Endothelial cell (in vitro differentiated cells): ENCODE measurements at regions not wholly inside any gene's neighbourhood (a gene's known extent, or its start where the extent isn't known, plus 50 kb on each side); places are given as distances from the start of the nearest gene placed in this dataset.

Experiments used
- DNase-seq: peaks from one replicate; pipeline ENCODE4 v3.0.0; 2021; ENCODE audit warnings: low spot score
- H3K27ac Mint-ChIP-seq: one replicate; pipeline ENCODE4 v1.8.0; 2021; ENCODE audit warnings: mixed read lengths, inconsistent platforms; ENCODE audit not compliant: unreplicated experiment
- H3K27me3 Mint-ChIP-seq: one replicate; pipeline ENCODE4 v1.8.0; 2021; ENCODE audit warnings: mild to moderate bottlenecking, moderate library complexity, mixed read lengths, inconsistent platforms; ENCODE audit not compliant: unreplicated experiment
- H3K36me3 Mint-ChIP-seq: one replicate; pipeline ENCODE4 v1.8.0; 2021; ENCODE audit warnings: mild to moderate bottlenecking, low read depth, mixed read lengths, inconsistent platforms; ENCODE audit not compliant: unreplicated experiment
- H3K4me1 Mint-ChIP-seq: one replicate; pipeline ENCODE4 v1.8.0; 2021; ENCODE audit warnings: mild to moderate bottlenecking, mixed read lengths, inconsistent platforms; ENCODE audit not compliant: unreplicated experiment
- H3K4me3 Mint-ChIP-seq: one replicate; pipeline ENCODE4 v1.8.0; 2021; ENCODE audit warnings: mild to moderate bottlenecking, mixed read lengths, inconsistent platforms; ENCODE audit not compliant: unreplicated experiment
- H3K9me3 Mint-ChIP-seq: one replicate; pipeline ENCODE4 v1.8.0; 2021; ENCODE audit warnings: mixed read lengths, inconsistent platforms; ENCODE audit not compliant: unreplicated experiment
- CTCF ChIP-seq: fragments of 200-600 bp; sonication (generic); IDR thresholded peaks from one replicate; pipeline ENCODE4 v1.5.0; 2021; ENCODE audit warnings: antibody characterized with exemption; ENCODE audit not compliant: unreplicated experiment

GRCh38 chr5:125059255-125060002 lies 313.0 kb upstream of the ZNF608 start:
- no peaks in the 10 kb centered on the region for H3K36me3 Mint-ChIP-seq
- no peak for TF ChIP-seq CTCF
- H3K27me3 Mint-ChIP-seq, result peaks cover 6% of the 10 kb centered on the region
- H3K4me3 Mint-ChIP-seq, result no peak overlapping the region
- peaks cover 7% of the 10 kb centered on the region for H3K4me1 Mint-ChIP-seq
- no peak overlapping the region for H3K27ac Mint-ChIP-seq
- no peak for DNase-seq
- H3K9me3 Mint-ChIP-seq, result no peaks in the 10 kb centered on the region

DNA sequence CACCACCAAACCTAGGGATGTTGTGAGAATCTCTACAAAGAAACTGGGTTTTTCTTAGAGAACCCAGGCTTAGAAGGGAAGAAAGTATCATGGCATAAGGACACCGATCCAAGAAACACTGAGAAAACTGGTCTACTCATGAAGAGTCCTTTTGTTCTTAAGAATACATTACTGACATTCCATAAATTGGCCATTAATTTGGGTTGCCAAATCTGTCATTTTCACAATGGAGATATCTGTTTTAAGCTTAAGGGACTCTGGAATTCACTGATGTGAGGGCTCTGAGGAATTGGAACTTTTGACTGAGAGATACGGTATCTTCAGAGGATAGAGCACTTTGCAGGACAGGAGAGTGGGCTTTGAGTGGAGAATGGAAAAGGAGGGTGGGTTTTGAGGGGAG lies 315.3 kb upstream of the ZNF608 start:
- Mint-ChIP-seq H3K4me3 (no peak overlapping the region), H3K27ac (no peak overlapping the region), H3K36me3 (no peaks in the 10 kb centered on the region), H3K4me1 (no peaks in the 10 kb centered on the region), H3K9me3 (no peaks in the 10 kb centered on the region), H3K27me3 (peaks cover 3% of the 10 kb centered on the region)
- DNase-seq, result no peak
- TF ChIP-seq CTCF, result no peak

- no peaks in the 10 kb centered on the region for H3K36me3 Mint-ChIP-seq
- DNase-seq, result no peak
- H3K4me3 Mint-ChIP-seq, result no peak overlapping the region
- H3K9me3 Mint-ChIP-seq, result no peaks in the 10 kb centered on the region
- H3K4me1 Mint-ChIP-seq, result no peaks in the 10 kb centered on the region
- peaks cover 3% of the 10 kb centered on the region for H3K27me3 Mint-ChIP-seq
- no peak for TF ChIP-seq CTCF
- H3K27ac Mint-ChIP-seq, result no peak overlapping the region
These were observed 318.4 kb upstream of the ZNF608 start for GRCh38 chr5:125064621-125065438.

DNA sequence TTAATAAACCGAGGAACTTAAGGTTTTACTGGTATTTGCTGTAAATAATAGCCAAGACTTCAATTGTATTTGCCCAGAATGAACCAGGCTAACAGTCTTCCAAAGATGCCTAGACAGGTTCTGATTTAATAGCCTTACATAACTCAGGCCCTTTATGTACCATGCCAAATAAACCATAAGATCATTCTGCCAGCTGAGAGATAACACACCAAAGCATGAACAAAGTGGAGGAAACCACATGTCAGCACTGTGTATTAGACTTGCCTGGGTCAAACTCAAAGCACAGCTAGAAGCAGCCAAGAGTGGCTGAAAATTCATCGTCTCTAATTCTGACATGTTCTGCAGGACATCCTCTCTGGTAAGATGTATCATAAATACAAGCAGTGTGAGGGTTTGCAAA lies 319.3 kb upstream of the ZNF608 start:
- Mint-ChIP-seq H3K9me3 (no peaks in the 10 kb centered on the region), H3K27ac (no peak overlapping the region), H3K4me3 (no peak overlapping the region), H3K4me1 (no peaks in the 10 kb centered on the region), H3K27me3 (peaks cover 3% of the 10 kb centered on the region), H3K36me3 (no peaks in the 10 kb centered on the region)
- TF ChIP-seq CTCF, result no peak
- DNase-seq, result no peak

DNA sequence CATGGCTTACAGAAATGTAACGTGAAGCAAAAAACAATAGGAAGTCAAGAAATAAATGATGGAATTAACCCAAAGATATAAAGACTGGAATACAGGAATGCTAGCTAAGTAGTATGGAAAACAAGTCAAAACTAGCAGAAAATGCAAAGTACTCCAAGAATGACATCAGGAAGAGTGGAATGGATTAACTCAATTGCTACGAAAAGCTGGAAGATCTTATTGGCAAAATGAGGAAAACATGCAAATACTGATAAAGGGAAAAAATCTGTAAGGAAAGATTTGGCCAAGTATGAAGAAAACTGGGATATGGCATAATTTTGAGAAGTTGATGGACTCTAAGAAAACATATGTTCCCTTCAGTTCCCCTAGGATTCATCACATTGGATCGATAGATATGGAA lies 324.5 kb upstream of the ZNF608 start:
- no peak for DNase-seq
- H3K9me3 Mint-ChIP-seq, result peaks cover 4% of the 10 kb centered on the region
- no peak overlapping the region for H3K4me3 Mint-ChIP-seq
- H3K36me3 Mint-ChIP-seq, result peaks cover 14% of the 10 kb centered on the region
- no peak overlapping the region for H3K27ac Mint-ChIP-seq
- TF ChIP-seq CTCF, result no peak
- no peaks in the 10 kb centered on the region for H3K27me3 Mint-ChIP-seq
- no peaks in the 10 kb centered on the region for H3K4me1 Mint-ChIP-seq
